NCI-H187 (cell line): ENCODE measurements at regions not wholly inside any gene's neighbourhood (a gene's known extent, or its start where the extent isn't known, plus 50 kb on each side); places are given as distances from the start of the nearest gene placed in this dataset.

Experiments used
- DNase-seq, 2 experiments: peaks; one replicate each; lab custom pipeline; 2025; lab: John Stamatoyannopoulos, UW

DNA sequence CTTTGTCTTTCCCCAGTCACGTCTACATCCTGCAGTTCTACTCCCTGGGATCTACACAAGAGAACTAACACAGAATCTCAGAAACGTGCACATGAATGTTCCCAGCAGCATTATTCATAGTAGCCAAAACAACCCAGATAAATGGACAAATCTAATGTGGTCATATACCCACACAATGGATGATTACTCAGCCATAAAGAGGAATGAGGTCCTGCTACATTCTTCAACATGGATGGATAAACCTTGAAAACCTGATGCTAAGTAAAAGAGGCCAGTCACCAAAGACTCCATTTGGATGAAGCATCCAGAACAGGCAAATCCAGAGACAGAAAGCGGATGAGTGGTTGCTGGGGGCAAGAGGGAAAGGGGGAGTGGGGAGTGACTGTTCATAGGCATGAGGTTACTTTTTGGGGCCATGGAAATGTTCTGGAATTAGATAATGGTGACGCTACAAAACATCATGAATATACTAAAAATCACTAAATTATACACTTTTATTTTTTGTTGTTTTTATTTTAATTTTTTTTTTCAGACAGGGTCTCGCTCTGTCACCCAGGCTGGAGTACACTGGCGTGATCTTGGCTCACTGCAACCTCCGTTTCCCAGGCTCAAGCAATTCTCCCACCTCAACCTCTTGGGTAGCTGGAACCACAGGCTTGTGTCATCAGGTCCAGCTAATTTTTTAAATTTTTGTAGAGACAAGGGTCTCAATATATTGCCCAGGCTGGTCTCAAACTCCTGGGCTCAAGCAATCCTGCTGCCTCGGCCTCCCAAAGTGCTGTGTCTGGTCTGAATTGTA lies 50.8 kb upstream of the DSN1 start:
- no peak for DNase-seq

DNA sequence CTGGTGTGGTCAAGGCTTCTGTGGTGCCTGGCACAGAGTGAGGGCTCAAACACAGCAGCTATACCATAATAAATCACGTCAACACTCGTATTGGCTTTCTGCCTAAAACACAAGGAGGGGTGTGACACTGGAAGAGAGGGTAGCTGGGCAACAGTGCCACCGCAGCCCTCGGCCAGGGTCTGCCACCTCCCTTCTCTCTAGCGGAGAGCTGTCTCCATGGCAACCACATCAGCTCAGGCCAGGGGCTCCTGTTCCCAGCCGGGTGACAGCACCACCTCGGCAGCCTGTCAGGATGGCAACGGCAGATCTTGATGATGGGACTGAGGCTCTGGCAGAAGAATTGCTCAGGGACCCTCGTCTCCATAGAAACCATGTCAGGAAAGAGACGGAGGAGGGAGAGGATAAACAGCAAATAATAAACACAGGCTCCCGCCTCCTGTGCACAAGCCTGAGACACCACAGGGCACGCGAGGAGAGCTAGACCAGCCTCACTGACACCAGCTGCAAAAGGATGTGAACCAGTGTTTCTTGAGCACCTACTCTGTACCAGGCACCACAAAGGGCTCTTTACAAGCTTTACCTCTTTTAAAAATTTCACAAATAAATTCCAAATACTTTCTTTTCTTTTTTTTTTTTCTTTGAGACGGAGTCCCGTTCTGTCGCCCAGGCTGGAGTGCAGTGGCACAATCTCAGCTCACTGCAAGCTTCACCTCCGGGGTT lies 50.4 kb upstream of the TLDC2 start:
- peak; percentile 36 to 70 for DNase-seq
